ENCODE measurements at regions not wholly inside any gene's neighbourhood (a gene's known extent, or its start where the extent isn't known, plus 50 kb on each side); places are given as distances from the start of the nearest gene placed in this dataset.

- DNase-seq (ENCODE audit: low spot score) = no peak
Observed at GRCh38 chr19:30128211-30128610, 186.2 kb downstream of the URI1 start.

DNA sequence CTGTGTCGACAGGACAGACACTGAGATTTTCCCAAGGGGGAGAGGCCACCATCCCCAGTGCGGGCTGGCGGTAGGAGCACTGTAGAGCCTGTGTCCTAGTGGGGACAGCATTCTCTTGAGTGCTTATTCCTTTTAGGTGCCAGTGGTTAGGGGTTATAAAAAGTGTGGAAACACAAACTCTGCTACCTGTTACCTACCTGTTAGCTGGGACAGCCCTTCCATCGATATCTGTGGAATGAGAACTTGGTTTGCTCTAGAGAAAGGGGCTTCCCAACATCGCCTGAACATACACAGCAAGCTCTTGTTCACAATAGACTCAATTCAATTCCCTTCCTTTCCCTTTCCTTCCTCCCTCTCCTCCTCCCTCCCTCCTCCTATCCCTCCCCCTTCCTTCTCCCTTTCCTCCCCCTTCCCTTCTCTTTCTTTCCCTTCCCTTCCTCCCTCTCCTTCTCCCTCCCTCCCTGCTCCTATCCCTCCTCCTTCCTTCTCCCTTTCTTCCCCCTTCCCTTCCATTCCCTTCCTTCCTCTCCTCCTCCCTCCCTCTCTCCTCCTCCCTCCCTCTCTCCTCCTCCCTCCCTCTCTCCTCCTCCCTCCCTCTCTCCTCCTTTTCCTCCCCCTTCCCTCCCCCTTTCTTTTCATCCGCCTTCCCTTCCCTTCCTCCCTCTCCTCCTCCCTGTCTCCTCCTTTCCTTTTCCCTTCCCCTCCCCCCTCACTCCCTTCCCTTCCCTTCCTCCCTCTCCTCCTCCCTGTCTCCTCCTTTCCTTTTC, 188.5 kb downstream of the URI1 start:
- DNase-seq (ENCODE audit: low spot score) = no peak

DNA sequence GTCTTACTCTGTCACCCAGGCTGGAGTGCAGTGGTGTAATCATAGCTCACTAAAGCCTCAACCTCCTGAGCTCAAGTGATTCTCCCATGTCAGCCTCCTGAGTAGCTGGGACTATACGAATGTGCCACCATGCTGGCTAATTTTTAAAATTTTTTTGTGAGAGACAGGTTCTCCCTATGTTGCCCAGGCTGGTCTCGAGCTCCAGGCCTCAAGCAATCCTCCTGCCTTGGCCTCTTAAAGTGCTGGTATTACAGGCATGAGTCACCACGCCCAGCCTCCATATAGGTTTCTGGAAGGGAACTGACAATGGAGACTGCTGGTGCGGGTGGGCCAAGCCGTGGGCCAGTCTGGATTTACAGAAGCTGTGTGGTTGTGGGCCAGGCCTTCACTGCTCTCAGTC, 189.2 kb downstream of the URI1 start:
- no peak for DNase-seq (ENCODE audit: low spot score)

DNA sequence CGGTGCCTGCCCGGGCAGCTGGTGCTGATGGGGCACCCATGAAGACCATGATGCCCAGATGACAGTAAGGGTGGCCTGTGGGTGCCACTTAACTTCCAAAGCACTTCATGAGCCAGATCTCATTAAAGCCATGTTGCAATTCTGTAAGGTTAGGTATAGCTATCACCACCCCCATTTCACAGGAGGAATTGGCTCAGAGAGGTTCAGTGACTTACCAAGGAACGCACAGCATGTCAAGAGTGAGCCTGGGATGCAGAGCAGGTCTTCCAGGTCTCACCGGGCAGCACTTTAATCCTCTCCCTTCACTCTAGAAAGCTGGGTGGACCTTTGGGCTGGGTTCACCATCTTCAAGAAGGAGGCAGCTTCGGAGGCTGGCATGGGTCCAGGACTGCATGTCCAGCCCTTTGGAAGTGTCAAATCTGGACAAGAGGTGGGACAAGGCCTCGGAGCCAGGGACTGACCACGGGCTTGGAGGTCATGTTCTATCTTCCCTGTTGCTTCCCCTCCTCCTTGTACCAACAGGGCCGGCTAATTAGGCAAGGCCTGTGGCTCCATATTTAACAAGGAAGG, 189.8 kb downstream of the URI1 start:
- no peak for DNase-seq (ENCODE audit: low spot score)

GRCh38 chr19:30132343-30133075, 190.5 kb downstream of the URI1 start:
- DNase-seq (ENCODE audit: low spot score) = no peak

- no peak for DNase-seq (ENCODE audit: low spot score)
Observed at GRCh38 chr19:30133803-30134202, 191.8 kb downstream of the URI1 start.

- no peak for DNase-seq (ENCODE audit: low spot score)
Observed at GRCh38 chr19:30135093-30135757, 193.2 kb downstream of the URI1 start.

GRCh38 chr19:30135797-30136196, 193.8 kb downstream of the URI1 start:
- no peak for DNase-seq (ENCODE audit: low spot score)

DNA sequence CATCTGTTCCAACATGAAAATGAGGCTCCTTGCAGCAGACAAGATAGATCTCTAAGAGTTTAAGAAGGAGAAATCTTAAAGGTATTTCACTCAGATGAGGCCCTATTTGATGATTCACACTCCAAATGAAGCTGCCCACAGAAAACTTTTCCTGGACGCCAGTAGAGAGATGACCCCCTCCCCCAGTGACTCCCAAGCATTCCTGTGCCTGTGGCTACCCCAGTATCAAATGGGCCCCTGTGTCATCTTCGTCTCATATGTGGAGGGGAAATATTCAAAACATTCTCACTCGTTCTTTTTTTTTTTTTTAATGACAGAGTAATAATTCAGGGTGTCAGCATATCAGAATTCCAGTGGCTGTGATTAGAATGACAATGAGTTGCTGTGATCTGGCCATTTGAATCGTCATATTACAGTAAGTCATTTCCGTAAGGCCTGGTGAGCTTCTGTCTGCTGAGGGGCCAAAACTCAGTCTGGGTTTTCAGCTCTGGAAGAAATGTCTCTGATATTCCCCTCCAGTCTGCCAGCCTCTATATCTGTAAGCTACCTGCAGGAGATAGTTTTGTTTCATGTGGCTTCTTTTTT, 194.7 kb downstream of the URI1 start:
- no peak for DNase-seq (ENCODE audit: low spot score)

GRCh38 chr19:30137747-30138146, 195.7 kb downstream of the URI1 start:
- DNase-seq (ENCODE audit: low spot score) = no peak

DNA sequence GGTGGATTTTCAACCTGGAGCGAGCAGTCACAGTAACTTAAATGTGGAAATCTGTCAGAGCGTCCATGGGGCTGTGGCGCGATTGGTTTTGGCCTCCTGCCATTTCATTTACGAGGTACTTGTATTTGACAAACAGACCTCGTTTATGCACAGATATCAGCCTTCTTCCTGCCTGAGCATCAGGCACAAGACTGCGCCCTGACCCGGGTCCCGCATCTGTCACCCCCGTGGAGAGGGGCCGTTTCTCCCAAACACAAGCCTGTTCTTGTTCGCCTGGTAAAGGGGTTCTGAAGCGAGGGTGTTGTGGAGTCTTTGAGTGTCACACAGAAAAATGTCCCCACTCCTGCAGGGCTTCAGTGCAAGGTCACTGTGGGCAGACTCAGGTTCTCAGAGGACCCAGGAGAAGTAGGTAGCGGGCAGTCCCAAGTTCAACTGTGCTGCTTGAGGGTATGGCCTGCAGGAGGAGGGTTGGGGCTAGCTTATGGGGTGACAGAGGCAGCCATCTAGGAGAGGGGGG, 202.3 kb downstream of the URI1 start:
- DNase-seq (ENCODE audit: low spot score) = no peak

- no peak for DNase-seq (ENCODE audit: low spot score)
Observed at GRCh38 chr19:30144802-30145201, 202.8 kb downstream of the URI1 start.

- no peak for DNase-seq (ENCODE audit: low spot score)
Observed at GRCh38 chr19:30145467-30145866, 203.4 kb downstream of the URI1 start.

DNA sequence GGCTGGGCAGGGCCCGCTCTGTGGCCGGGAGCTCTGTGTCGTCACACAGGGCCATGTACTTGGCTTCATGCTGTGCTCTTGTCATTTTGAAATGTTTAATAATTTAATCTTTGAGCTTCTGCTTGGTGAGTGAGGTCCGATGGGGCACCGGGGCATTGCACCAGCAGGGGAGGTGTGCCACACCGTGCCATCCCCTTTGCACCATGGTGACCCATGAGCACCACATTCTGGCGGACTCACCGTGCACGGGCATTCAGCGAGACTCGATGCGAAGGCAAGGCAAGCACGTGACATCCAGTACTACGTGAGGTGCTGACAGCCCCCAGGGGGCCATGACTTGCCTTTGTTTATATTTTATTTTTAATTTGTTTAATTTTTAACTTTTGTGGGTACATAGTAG, 204.3 kb downstream of the URI1 start:
- DNase-seq (ENCODE audit: low spot score) = no peak

DNA sequence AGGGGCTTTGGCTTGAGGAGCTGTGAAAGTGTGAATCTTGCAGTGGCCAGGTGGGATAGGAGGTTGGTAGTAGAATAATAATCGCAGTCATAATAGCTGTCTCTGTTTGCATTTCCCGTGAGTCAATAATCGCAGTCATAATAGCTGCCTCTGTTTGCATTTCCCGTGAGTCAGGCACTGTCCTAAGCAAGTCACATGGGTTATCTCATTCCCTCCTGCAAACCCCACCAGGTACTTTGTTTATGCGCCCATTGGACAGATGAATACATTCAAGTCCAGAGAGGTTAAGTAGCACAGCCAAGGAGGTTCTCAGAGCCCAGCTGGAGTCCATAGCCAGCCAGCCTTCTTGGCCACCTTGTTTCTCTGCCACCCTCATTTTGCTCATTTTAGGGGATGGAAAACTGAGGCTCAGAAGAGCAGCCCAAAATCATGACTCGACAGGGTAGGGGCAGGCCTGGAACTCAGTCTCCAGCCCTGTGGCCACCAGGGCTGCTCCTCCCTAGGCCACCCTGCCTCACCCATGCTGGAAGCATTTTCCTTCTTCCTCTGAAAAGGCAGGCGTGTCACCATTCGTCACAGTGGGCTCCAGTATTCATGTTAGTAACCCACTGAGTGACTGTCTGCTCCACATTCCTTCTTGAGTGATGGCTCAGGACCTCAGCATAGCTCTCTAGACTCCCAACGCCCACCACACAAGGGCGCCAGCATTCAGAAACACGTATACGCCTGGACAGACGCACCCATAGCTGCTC, 206.2 kb downstream of the URI1 start:
- no peak for DNase-seq (ENCODE audit: low spot score)

DNA sequence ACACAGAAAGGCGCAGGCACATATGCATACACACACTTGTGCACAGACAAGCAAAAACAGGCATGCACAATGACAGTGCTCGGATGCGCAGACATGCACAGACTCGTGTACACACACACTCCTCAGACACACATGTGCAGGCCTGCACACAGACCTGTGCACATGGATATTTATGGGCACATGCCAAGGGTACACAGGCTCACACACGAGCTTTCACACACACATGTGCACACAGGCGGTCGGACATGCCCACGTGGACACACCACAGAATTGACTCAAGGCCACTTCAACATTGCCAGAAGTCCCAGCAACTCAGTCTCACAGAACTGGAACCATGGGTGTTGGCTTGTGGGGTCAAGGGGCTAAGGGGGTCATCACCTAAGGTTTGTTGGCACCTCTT, 206.8 kb downstream of the URI1 start:
- no peak for DNase-seq (ENCODE audit: low spot score)

GRCh38 chr19:30149300-30149699, 207.3 kb downstream of the URI1 start:
- no peak for DNase-seq (ENCODE audit: low spot score)

GRCh38 chr19:30150626-30151025, 208.6 kb downstream of the URI1 start:
- no peak for DNase-seq (ENCODE audit: low spot score)

- no peak for DNase-seq (ENCODE audit: low spot score)
Observed at GRCh38 chr19:30151081-30151480, 209.0 kb downstream of the URI1 start.

DNA sequence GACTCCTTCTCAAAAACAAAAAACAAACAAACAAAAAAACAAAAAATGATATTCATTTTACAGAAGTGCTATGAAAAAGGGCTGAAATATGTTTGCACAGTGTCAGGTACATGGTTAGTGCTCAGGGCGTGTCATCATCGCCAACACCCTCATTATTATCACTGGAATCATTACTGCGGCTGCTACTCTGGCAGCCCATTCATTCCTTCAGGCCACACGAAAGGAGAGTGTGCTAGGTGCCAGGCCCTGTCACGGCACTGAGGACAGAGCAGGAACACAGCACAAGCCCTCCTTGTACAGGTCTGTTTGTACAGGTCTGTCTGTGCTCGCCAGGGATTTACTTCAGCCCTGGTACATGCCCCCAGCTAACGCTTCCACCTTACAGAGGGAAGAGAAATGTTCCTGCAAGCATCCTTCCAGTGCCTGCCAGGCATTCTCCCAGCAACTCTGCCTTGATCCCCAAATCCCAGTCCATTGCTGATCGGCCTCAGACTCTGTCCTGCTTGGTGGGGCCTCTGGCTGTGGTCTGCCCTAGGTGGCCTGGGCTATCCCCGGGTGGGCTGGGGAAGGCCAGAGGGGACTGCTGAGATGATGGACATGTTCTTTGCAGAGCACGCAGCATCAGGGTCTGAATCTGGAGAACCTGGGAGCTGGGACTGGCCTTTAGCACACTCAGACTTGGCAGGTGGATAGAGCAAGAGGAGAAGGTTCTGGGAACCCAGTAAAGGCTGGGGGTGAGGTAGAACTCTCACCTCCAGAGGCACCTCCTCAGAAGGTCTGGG, 210.7 kb downstream of the URI1 start:
- DNase-seq (ENCODE audit: low spot score) = no peak
